Gastrocnemius medialis (tissue), 4 donors: ENCODE measurements at regions not wholly inside any gene's neighbourhood (a gene's known extent, or its start where the extent isn't known, plus 50 kb on each side); places are given as distances from the start of the nearest gene placed in this dataset.

ENCODE experiments used
- ATAC-seq, 2 donors: fragments of 150-250 bp; one replicate each; pipeline ENCODE4 v1.9.1; 2016
- DNase-seq, 2 donors: peaks; one replicate each; pipeline ENCODE4 v3.0.0-alpha.2; 2019
- H3K27ac ChIP-seq, 4 donors: fragments of 200-600 bp; sonication (generic); 1 replicate in 1 of 4; 2 replicates in 3 of 4; pipeline ENCODE4 v1.5.1; 2016 to 2018; ENCODE audit warnings: mild to moderate bottlenecking in 2 of 4, moderate library complexity in 1 of 4
- H3K27me3 ChIP-seq, 3 donors: fragments of 200-600 bp; sonication (generic) in 2 of 3; 1 replicate in 1 of 3; 2 replicates in 2 of 3; pipeline versions ENCODE4 v1.5.1 to v1.6.0; 2016 to 2019; ENCODE audit warnings: mild to moderate bottlenecking in 1 of 3, moderate library complexity in 1 of 3
- H3K36me3 ChIP-seq, 2 donors: fragments of 200-600 bp; sonication (generic) in 1 of 2; one replicate each; pipeline ENCODE4 v1.5.1; 2017 to 2018
- H3K4me1 ChIP-seq, 2 donors: fragments of 200-600 bp; sonication (generic) in 1 of 2; one replicate each; pipeline ENCODE4 v1.5.1; 2016 to 2017; ENCODE audit warnings: mild to moderate bottlenecking in 2 of 2
- H3K4me3 ChIP-seq, 4 donors: fragments of 200-600 bp; sonication (generic) in 3 of 4; 1 replicate in 1 of 4; 2 replicates in 3 of 4; pipeline ENCODE4 v1.5.1; 2016 to 2019; ENCODE audit warnings: mild to moderate bottlenecking in 2 of 4
- H3K9me3 ChIP-seq, 3 donors: fragments of 200-600 bp; sonication (generic) in 2 of 3; 1 replicate in 1 of 3; 2 replicates in 2 of 3; pipeline ENCODE4 v1.5.1; 2016 to 2019
- POLR2A ChIP-seq, 2 donors: fragments of 450-650 bp; IDR thresholded peaks; one replicate each; pipeline ENCODE4 v1.6.1; 2017; ENCODE audit warnings: antibody characterized with exemption in 2 of 2, mild to moderate bottlenecking in 2 of 2, moderate library complexity in 2 of 2
- in situ Hi-C, 4 donors: fragments of 200-750 bp; cut with MboI; loops; one replicate each; pipeline versions ENCODE4 v1.15.0 to v1.8.0; 2017; ENCODE audit warnings: low sequenced_read_pairs in 4 of 4
- intact Hi-C: fragments of 100-400 bp; cut with DNase I; formaldehyde crosslinking; loops from one replicate; pipeline ENCODE4 v1.15.1; 2023; ENCODE audit warnings: low total_unique reads
- TF ChIP-seq, protein P1 (sequence below), 5 experiments: fragments of 450-650 bp in 3 of 5; fragments of 200-600 bp in 2 of 5; sonication (generic) in 2 of 5; IDR thresholded peaks in 4 of 5; conservative IDR thresholded peaks in 1 of 5; 1 replicate in 4 of 5; 2 replicates in 1 of 5; pipeline ENCODE4 v1.5.1; 2016 to 2019; ENCODE audit warnings: antibody characterized with exemption in 5 of 5, mild to moderate bottlenecking in 3 of 5, moderate library complexity in 3 of 5

- ATAC-seq (no peak), DNase-seq (no peak)
- Histone ChIP-seq H3K36me3 (no peaks in the 10 kb centered on the region), H3K4me3 (no peak overlapping the region), H3K9me3 (no peaks in the 10 kb centered on the region), H3K4me1 (no peaks in the 10 kb centered on the region), H3K27me3 (no peaks in the 10 kb centered on the region), H3K27ac (no peak overlapping the region)
- no peak for TF ChIP-seq POLR2A (IDR thresholded peaks at IDR 0.05)
- TF ChIP-seq, protein P1, sequence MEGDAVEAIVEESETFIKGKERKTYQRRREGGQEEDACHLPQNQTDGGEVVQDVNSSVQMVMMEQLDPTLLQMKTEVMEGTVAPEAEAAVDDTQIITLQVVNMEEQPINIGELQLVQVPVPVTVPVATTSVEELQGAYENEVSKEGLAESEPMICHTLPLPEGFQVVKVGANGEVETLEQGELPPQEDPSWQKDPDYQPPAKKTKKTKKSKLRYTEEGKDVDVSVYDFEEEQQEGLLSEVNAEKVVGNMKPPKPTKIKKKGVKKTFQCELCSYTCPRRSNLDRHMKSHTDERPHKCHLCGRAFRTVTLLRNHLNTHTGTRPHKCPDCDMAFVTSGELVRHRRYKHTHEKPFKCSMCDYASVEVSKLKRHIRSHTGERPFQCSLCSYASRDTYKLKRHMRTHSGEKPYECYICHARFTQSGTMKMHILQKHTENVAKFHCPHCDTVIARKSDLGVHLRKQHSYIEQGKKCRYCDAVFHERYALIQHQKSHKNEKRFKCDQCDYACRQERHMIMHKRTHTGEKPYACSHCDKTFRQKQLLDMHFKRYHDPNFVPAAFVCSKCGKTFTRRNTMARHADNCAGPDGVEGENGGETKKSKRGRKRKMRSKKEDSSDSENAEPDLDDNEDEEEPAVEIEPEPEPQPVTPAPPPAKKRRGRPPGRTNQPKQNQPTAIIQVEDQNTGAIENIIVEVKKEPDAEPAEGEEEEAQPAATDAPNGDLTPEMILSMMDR (IDR thresholded peaks at IDR 0.05 in 4 of 5, conservative IDR thresholded peaks at IDR 0.05 in 1 of 5) = no peak
- intact Hi-C loops (no loop called here), in situ Hi-C loops (no loop called here)
Measured at GRCh38 chr15:66630801-66631351, 65.1 kb upstream of the LCTL start.

DNA sequence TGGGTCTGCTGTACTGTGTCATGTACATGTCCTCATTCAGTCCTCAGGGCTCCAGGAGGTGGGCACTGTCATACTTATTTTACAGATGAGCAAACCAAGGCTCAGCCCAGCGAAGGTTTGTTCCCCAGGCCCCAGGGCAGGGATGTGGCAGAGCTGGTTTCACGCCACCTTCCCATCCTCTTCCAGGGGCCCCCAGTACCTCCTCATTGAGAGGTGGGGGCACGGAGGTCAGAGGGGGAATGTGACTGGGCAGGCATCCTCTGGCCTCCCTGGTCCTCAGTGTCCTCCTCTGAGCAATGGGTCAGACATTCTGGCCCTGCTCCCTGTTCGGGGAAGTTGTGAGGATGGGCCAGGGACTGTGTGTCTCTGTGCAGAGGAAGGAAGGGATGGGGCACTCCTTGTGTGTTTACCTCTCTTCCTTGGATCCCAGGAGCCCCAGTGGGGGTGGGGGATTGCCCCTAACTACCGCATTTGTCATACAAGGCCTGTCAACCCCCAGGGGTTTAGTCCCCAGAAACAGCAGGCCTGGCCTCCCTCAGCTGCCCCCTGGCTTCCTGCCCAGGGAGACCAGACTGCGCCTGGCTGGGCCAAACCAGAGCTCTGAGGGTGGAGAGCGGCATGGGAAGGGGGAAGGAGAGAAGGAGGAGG lies 65.9 kb upstream of the LCTL start:
- no peak overlapping the region for H3K4me3 ChIP-seq
- no peaks in the 10 kb centered on the region for H3K4me1 ChIP-seq
- TF ChIP-seq, protein P1 (IDR thresholded peaks at IDR 0.05 in 4 of 5, conservative IDR thresholded peaks at IDR 0.05 in 1 of 5) = no peak
- no peak for TF ChIP-seq POLR2A (IDR thresholded peaks at IDR 0.05)
- in situ Hi-C loops (no loop called here), intact Hi-C loops (no loop called here)
- no peak overlapping the region for H3K27ac ChIP-seq
- no peaks in the 10 kb centered on the region for H3K9me3 ChIP-seq
- no peaks in the 10 kb centered on the region for H3K27me3 ChIP-seq
- DNase-seq (no peak), ATAC-seq (no peak)
- no peaks in the 10 kb centered on the region for H3K36me3 ChIP-seq

DNA sequence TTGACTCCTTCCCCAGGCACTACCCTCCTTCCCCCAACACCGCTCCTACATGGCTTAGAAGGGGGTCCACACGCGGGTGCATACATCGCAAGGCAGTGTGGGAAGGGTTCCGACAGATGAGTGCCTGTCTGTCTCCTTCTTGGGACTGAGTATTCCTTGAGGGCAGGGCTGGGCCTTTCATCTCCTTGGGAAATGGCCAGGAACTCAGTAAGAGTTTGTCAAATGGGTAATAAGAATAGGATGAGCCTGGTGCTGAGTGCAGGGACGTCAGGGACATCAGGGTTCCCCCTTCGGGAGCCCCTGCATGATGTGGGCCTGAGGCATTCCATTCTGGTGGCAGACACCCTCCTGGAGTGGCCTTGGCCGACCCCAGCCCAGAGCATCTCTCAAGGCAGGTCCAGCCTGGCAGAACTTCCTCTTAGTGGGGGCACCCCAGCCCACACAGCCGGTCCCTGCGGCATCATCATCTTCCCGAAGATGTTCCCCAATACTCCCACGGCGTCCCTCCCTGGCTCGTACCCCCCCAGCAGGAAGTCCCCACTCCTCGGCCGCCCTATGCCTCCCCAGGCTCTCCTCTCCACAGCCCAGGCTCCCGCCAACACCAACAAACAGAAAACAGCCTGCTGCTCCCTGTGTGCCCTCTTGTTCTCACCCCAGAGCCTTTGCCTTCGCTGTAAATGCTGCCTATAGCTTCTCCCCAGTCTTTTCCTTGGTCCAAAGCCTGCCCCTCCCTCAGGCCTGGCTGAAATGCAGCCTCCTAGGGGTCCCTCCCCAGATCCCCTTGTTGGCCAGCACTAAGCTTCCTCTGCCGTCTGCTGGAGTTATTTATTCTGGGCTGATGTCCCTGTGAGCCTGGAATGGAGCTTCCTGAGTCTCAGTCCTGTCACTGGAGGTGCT lies 67.5 kb upstream of the LCTL start:
- DNase-seq = no peak
- no peaks in the 10 kb centered on the region for H3K4me1 ChIP-seq
- H3K27ac ChIP-seq = no peak overlapping the region
- H3K4me3 ChIP-seq = no peak overlapping the region
- no peaks in the 10 kb centered on the region for H3K36me3 ChIP-seq
- no peaks in the 10 kb centered on the region for H3K9me3 ChIP-seq
- H3K27me3 ChIP-seq = no peaks in the 10 kb centered on the region
- no peak for ATAC-seq
- in situ Hi-C loops (no loop called here), intact Hi-C loops (no loop called here)
- TF ChIP-seq, protein P1 (IDR thresholded peaks at IDR 0.05 in 4 of 5, conservative IDR thresholded peaks at IDR 0.05 in 1 of 5) = no peak
- TF ChIP-seq POLR2A (IDR thresholded peaks at IDR 0.05) = no peak

- DNase-seq = no peak
- H3K27ac ChIP-seq = no peak overlapping the region
- no peaks in the 10 kb centered on the region for H3K9me3 ChIP-seq
- in situ Hi-C loops = no loop called here
- no peaks in the 10 kb centered on the region for H3K27me3 ChIP-seq
- TF ChIP-seq POLR2A (IDR thresholded peaks at IDR 0.05) = no peak
- intact Hi-C loops = no loop called here
- no peaks in the 10 kb centered on the region for H3K36me3 ChIP-seq
- ATAC-seq = no peak
- H3K4me3 ChIP-seq = no peak overlapping the region
- H3K4me1 ChIP-seq = no peaks in the 10 kb centered on the region
Measured at GRCh38 chr15:66633938-66634250, 68.1 kb upstream of the LCTL start.

- H3K9me3 ChIP-seq = no peaks in the 10 kb centered on the region
- H3K4me3 ChIP-seq = no peak overlapping the region
- H3K4me1 ChIP-seq = no peaks in the 10 kb centered on the region
- H3K36me3 ChIP-seq = no peaks in the 10 kb centered on the region
- TF ChIP-seq POLR2A (IDR thresholded peaks at IDR 0.05) = no peak
- TF ChIP-seq, protein P1 (IDR thresholded peaks at IDR 0.05 in 4 of 5, conservative IDR thresholded peaks at IDR 0.05 in 1 of 5) = no peak
- in situ Hi-C loops (no loop called here), intact Hi-C loops (no loop called here)
- DNase-seq (no peak), ATAC-seq (no peak)
- H3K27me3 ChIP-seq = no peaks in the 10 kb centered on the region
- no peak overlapping the region for H3K27ac ChIP-seq
Measured at GRCh38 chr15:66634540-66634939, 67.5 kb upstream of the SMAD6 start.
